ENCODE measurements at regions not wholly inside any gene's neighbourhood (a gene's known extent, or its start where the extent isn't known, plus 50 kb on each side); places are given as distances from the start of the nearest gene placed in this dataset.

GRCh38 chr10:37685741-37686683, 171.4 kb downstream of the ZNF248 start:
- Histone ChIP-seq H3K36me3 (ENCODE audit: control insufficient read depth, insufficient read depth, low read length) (no peaks in the 10 kb centered on the region), H3K4me1 (no peaks in the 10 kb centered on the region), H3K9me3 (peaks cover 6% of the 10 kb centered on the region), H3K4me3 (ENCODE audit: low read depth, low read length) (no peak overlapping the region), H3K27me3 (replicated peaks; ENCODE audit: control insufficient read depth, insufficient read depth, low read length) (no peaks in the 10 kb centered on the region)
- Mint-ChIP-seq H3K4me3 (ENCODE audit: unreplicated experiment) (no peak overlapping the region), H3K27ac (ENCODE audit: unreplicated experiment) (no peak overlapping the region), H3K27me3 (ENCODE audit: insufficient read depth, unreplicated experiment) (no peaks in the 10 kb centered on the region), H3K4me1 (ENCODE audit: low read depth, unreplicated experiment) (no peaks in the 10 kb centered on the region), H3K36me3 (ENCODE audit: insufficient read depth, unreplicated experiment) (no peaks in the 10 kb centered on the region), H3K9me3 (ENCODE audit: unreplicated experiment) (peaks cover 26% of the 10 kb centered on the region)
- no peak for TF ChIP-seq CTCF (IDR thresholded peaks at IDR 0.05; ENCODE audit: insufficient read depth in 1 of 2, low read depth in 1 of 2, low read length in 1 of 2, severe bottlenecking in 1 of 2, unreplicated experiment in 1 of 2)
- ChIA-PET CTCF (no interaction called here), POLR2A (no interaction called here)
- DNase-seq, result peak in 1 of 2 experiments; percentile 25
- no TSS peak for BruUV-seq (replicated peaks)
- intact Hi-C loops (cut with micrococcal nuclease; ENCODE audit: unreplicated experiment), result no loop called here

- Mint-ChIP-seq H3K9me3 (ENCODE audit: unreplicated experiment) (peaks cover 16% of the 10 kb centered on the region), H3K36me3 (ENCODE audit: insufficient read depth, unreplicated experiment) (no peaks in the 10 kb centered on the region), H3K27me3 (ENCODE audit: insufficient read depth, unreplicated experiment) (no peaks in the 10 kb centered on the region), H3K4me1 (ENCODE audit: low read depth, unreplicated experiment) (no peaks in the 10 kb centered on the region), H3K4me3 (ENCODE audit: unreplicated experiment) (no peak overlapping the region), H3K27ac (ENCODE audit: unreplicated experiment) (no peak overlapping the region)
- DNase-seq, result peak in 1 of 2 experiments; percentile 18
- Histone ChIP-seq H3K9me3 (peaks cover 7% of the 10 kb centered on the region; the same call in 1 of the 2 replicates), H3K36me3 (ENCODE audit: control insufficient read depth, insufficient read depth, low read length) (no peaks in the 10 kb centered on the region), H3K27me3 (replicated peaks; ENCODE audit: control insufficient read depth, insufficient read depth, low read length) (no peaks in the 10 kb centered on the region), H3K4me3 (ENCODE audit: low read depth, low read length) (no peak overlapping the region), H3K4me1 (no peaks in the 10 kb centered on the region)
- TF ChIP-seq CTCF (IDR thresholded peaks at IDR 0.05; ENCODE audit: insufficient read depth in 1 of 2, low read depth in 1 of 2, low read length in 1 of 2, severe bottlenecking in 1 of 2, unreplicated experiment in 1 of 2), result no peak
- no TSS peak for BruUV-seq (replicated peaks)
- ChIA-PET POLR2A (no interaction called here), CTCF (no interaction called here)
- intact Hi-C loops (cut with micrococcal nuclease; ENCODE audit: unreplicated experiment), result no loop called here
Measured at GRCh38 chr10:37684765-37685164, 172.6 kb downstream of the ZNF248 start.

- Mint-ChIP-seq H3K36me3 (ENCODE audit: insufficient read depth, unreplicated experiment) (no peaks in the 10 kb centered on the region), H3K9me3 (ENCODE audit: unreplicated experiment) (peaks cover 8% of the 10 kb centered on the region), H3K27me3 (ENCODE audit: insufficient read depth, unreplicated experiment) (no peaks in the 10 kb centered on the region), H3K27ac (ENCODE audit: unreplicated experiment) (no peak overlapping the region), H3K4me1 (ENCODE audit: low read depth, unreplicated experiment) (no peaks in the 10 kb centered on the region), H3K4me3 (ENCODE audit: unreplicated experiment) (no peak overlapping the region)
- no peak overlapping the region for H3K4me3 ChIP-seq (ENCODE audit: low read depth, low read length)
- intact Hi-C loops (cut with micrococcal nuclease; ENCODE audit: unreplicated experiment), result no loop called here
- TF ChIP-seq CTCF (IDR thresholded peaks at IDR 0.05; ENCODE audit: insufficient read depth in 1 of 2, low read depth in 1 of 2, low read length in 1 of 2, severe bottlenecking in 1 of 2, unreplicated experiment in 1 of 2), result no peak
- peaks cover 12% of the 10 kb centered on the region; the same call in 1 of the 2 replicates for H3K9me3 ChIP-seq
- BruUV-seq (replicated peaks), result no TSS peak
- no peaks in the 10 kb centered on the region for H3K36me3 ChIP-seq (ENCODE audit: control insufficient read depth, insufficient read depth, low read length)
- H3K27me3 ChIP-seq (replicated peaks; ENCODE audit: control insufficient read depth, insufficient read depth, low read length), result no peaks in the 10 kb centered on the region
- CTCF ChIA-PET, result no interaction called here
- DNase-seq, result peak in 1 of 2 experiments; percentile 31
- POLR2A ChIA-PET, result no interaction called here
- H3K4me1 ChIP-seq, result no peaks in the 10 kb centered on the region
Measured at GRCh38 chr10:37682617-37683016, 174.8 kb downstream of the ZNF248 start.

Measured in Caco-2 (cell line).